ENCODE measurements at regions not wholly inside any gene's neighbourhood (a gene's known extent, or its start where the extent isn't known, plus 50 kb on each side); places are given as distances from the start of the nearest gene placed in this dataset.

DNA sequence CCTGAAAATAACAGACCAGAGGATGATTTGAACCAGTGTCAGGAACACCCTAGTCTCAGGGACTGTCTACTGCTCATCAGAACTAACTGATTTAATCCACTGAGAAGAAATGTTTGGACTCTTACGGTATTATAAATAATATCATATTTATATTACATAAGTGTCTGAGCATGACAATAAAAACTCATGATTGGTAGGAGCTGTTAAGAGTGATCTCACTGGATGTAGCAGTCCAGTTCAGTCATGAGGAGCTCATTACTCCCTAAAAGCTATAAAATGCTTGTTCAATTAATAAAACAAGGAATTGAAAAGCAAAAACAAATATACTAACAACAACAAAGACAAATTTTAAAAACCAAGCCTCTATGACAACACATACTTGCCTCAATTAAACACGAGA is 68.8 kb upstream of the BCL9 start:
- no peak for TF ChIP-seq CTCF (IDR thresholded peaks at IDR 0.05; ENCODE audit: poor library complexity)
- TF ChIP-seq EZH2 (IDR thresholded peaks at IDR 0.05; ENCODE audit: borderline replicate concordance) = no peak
